Breast epithelium (tissue), 4 donors: ENCODE measurements at regions not wholly inside any gene's neighbourhood (a gene's known extent, or its start where the extent isn't known, plus 50 kb on each side); places are given as distances from the start of the nearest gene placed in this dataset.
"Not testable (repeated sequence)": the region's sequence is repeated elsewhere in the genome, so short reads cannot be mapped to it uniquely, and the experiment has no call there.

Source experiments
- DNase-seq, 2 donors: peaks; one replicate each; pipeline ENCODE4 v3.0.0-alpha.2; 2019; ENCODE audit warnings: low spot score in 2 of 2
- H3K27ac ChIP-seq, 2 donors: fragments of 200-600 bp; sonication (generic) in 1 of 2; one replicate each; pipeline ENCODE4 v1.5.1; 2016 to 2019; ENCODE audit warnings: mild to moderate bottlenecking in 1 of 2
- H3K27me3 ChIP-seq, 2 donors: fragments of 200-600 bp; sonication (generic) in 1 of 2; one replicate each; pipeline versions ENCODE4 v1.5.1 to v1.6.0; 2017 to 2019; ENCODE audit warnings: control low read depth in 1 of 2, mild to moderate bottlenecking in 1 of 2
- H3K36me3 ChIP-seq: fragments of 200-600 bp; one replicate; pipeline ENCODE4 v1.5.1; 2019
- H3K4me1 ChIP-seq, 2 donors: fragments of 200-600 bp; sonication (generic); one replicate each; pipeline ENCODE4 v1.5.1; 2016 to 2019; ENCODE audit warnings: control low read depth in 1 of 2
- H3K4me3 ChIP-seq, 3 donors: fragments of 200-600 bp; sonication (generic); 1 replicate in 2 of 3; 2 replicates in 1 of 3; pipeline ENCODE4 v1.5.1; 2016 to 2019; ENCODE audit warnings: mild to moderate bottlenecking in 3 of 3, moderate library complexity in 2 of 3
- H3K9me3 ChIP-seq, 2 donors: fragments of 200-600 bp; sonication (generic) in 1 of 2; one replicate each; pipeline ENCODE4 v1.5.1; 2016 to 2019; ENCODE audit warnings: control low read depth in 1 of 2
- POLR2A ChIP-seq: fragments of 450-650 bp; IDR thresholded peaks from one replicate; pipeline ENCODE4 v1.6.1; 2016; ENCODE audit warnings: antibody characterized with exemption, mild to moderate bottlenecking, moderate library complexity
- POLR2AphosphoS5 ChIP-seq, 3 donors: sonication (generic); formaldehyde crosslinking; IDR thresholded peaks; one replicate each; pipeline ENCODE4 v1.6.1; 2017; ENCODE audit warnings: antibody characterized with exemption in 3 of 3
- intact Hi-C: fragments of 100-400 bp; cut with DNase I; formaldehyde crosslinking; loops from one replicate; pipeline ENCODE4 v1.15.1; 2023; ENCODE audit warnings: low total_unique reads
- TF ChIP-seq, protein P1 (sequence below), 3 donors: fragments of 450-650 bp; IDR thresholded peaks; one replicate each; pipeline ENCODE4 v1.5.1; 2016 to 2017; ENCODE audit warnings: antibody characterized with exemption in 3 of 3, mild to moderate bottlenecking in 3 of 3, moderate library complexity in 3 of 3

DNA sequence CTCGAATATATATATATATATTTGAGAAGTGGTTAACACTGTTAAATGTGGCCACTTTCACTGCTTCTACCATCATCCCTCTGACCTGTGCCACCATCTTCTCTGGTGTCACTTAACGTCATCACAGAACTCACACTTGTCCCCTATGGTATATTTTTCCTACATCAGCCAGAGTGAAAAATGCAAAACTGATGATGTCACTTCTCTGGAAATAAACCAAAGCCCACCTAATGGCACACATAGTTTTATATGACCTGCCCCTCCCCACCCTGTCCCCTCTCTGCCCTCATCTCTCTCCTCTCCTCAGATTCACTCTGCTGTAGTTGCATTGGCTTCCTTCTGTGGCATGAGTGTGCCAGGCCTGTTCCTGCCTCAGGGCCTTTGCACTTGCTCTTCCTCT lies 63.9 kb upstream of the IFNGR1 start:
- no peaks in the 10 kb centered on the region for H3K4me1 ChIP-seq
- no peak for DNase-seq
- intact Hi-C loops, result no loop called here

GRCh38 chr6:137282254-137282653 lies 63.1 kb upstream of the IFNGR1 start:
- intact Hi-C loops, result no loop called here
- Histone ChIP-seq H3K27ac (no peak overlapping the region), H3K27me3 (no peaks in the 10 kb centered on the region), H3K36me3 (no peaks in the 10 kb centered on the region), H3K9me3 (no peaks in the 10 kb centered on the region), H3K4me1 (no peaks in the 10 kb centered on the region), H3K4me3 (no peak overlapping the region)
- TF ChIP-seq POLR2A (no peak), POLR2AphosphoS5 (IDR thresholded peaks at IDR 0.05) (no peak)
- TF ChIP-seq, protein P1, sequence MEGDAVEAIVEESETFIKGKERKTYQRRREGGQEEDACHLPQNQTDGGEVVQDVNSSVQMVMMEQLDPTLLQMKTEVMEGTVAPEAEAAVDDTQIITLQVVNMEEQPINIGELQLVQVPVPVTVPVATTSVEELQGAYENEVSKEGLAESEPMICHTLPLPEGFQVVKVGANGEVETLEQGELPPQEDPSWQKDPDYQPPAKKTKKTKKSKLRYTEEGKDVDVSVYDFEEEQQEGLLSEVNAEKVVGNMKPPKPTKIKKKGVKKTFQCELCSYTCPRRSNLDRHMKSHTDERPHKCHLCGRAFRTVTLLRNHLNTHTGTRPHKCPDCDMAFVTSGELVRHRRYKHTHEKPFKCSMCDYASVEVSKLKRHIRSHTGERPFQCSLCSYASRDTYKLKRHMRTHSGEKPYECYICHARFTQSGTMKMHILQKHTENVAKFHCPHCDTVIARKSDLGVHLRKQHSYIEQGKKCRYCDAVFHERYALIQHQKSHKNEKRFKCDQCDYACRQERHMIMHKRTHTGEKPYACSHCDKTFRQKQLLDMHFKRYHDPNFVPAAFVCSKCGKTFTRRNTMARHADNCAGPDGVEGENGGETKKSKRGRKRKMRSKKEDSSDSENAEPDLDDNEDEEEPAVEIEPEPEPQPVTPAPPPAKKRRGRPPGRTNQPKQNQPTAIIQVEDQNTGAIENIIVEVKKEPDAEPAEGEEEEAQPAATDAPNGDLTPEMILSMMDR (IDR thresholded peaks at IDR 0.05), result no peak
- no peak for DNase-seq

More for the DNA sequence above, 63.9 kb upstream of the IFNGR1 start:
- TF ChIP-seq, protein P1 (IDR thresholded peaks at IDR 0.05), result no peak
- TF ChIP-seq POLR2A (no peak), POLR2AphosphoS5 (IDR thresholded peaks at IDR 0.05) (no peak)
- H3K36me3 ChIP-seq, result no peaks in the 10 kb centered on the region
- no peaks in the 10 kb centered on the region for H3K27me3 ChIP-seq
- no peaks in the 10 kb centered on the region for H3K9me3 ChIP-seq
- no peak overlapping the region for H3K4me3 ChIP-seq
- no peak overlapping the region for H3K27ac ChIP-seq

- H3K27me3 ChIP-seq, H3K9me3 ChIP-seq, DNase-seq, H3K4me3 ChIP-seq, H3K36me3 ChIP-seq, H3K4me1 ChIP-seq, H3K27ac ChIP-seq, intact Hi-C loops: not testable (repeated sequence)
Observed at GRCh38 chr6:137279279-137279678, 60.1 kb upstream of the IFNGR1 start.

DNA sequence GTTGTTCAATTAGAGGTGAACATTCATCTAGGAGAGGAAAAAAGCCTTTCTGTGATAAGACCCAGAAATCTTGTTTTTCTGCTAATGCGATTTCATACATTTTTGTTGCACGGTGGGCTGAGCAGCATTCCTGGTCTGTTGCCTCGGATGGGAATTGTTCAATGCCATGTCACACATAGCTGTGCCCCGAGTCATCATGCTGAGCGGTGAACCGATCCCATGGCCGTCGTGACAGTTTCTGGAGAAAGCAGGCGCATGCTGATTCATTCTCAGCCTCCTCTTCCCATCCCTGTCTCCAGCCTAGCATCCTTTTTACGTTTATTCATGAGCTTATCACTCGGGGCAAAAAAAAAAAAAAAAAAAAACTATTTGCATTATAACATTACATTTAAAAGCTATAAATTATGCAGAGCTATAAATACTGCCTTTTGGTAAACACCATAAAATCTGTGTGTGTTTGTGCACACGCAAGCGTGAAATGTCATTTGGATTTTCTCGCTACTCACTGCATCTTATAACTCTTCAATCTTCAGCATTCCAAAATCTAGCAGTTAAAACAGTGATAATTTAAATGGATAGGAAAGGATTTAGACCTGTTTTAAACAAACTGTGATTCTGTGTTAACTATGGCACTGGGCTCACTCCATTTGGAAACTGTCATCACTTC lies 58.9 kb upstream of the IFNGR1 start:
- no peak for TF ChIP-seq POLR2AphosphoS5 (IDR thresholded peaks at IDR 0.05)
- TF ChIP-seq POLR2A, result no peak
- TF ChIP-seq, protein P1 (IDR thresholded peaks at IDR 0.05), result no peak
- H3K36me3 ChIP-seq, result peaks cover 4% of the 10 kb centered on the region
- no peak overlapping the region for H3K27ac ChIP-seq
- H3K4me3 ChIP-seq, result no peak overlapping the region
- intact Hi-C loops, result no loop called here
- no peaks in the 10 kb centered on the region for H3K27me3 ChIP-seq
- no peak for DNase-seq
- H3K4me1 ChIP-seq, result no peaks in the 10 kb centered on the region
- H3K9me3 ChIP-seq, result no peaks in the 10 kb centered on the region

DNA sequence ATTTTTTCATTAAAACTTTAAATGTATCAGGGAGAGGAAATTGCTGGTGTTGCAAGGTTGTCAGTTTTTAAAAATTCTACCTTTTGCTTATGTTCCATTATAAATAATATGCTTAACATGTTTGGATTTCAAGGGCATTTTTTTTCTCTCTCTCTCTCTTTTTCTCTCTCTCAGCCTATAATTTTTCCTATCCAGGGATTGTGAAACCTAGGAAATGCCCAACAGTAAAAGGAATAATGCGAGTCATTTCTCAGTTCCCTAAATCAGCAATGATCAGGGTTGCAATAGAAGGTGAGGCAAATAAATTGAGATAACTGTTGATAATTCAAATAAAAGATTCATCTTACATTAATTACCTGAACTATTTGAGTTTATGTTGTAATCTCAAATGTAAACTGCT lies 53.2 kb upstream of the IFNGR1 start:
- no peaks in the 10 kb centered on the region for H3K27me3 ChIP-seq
- H3K27ac ChIP-seq, result no peak overlapping the region
- H3K36me3 ChIP-seq, result peaks cover 4% of the 10 kb centered on the region
- H3K4me3 ChIP-seq, result no peak overlapping the region
- TF ChIP-seq, protein P1 (IDR thresholded peaks at IDR 0.05), result no peak
- TF ChIP-seq POLR2A (no peak), POLR2AphosphoS5 (IDR thresholded peaks at IDR 0.05) (no peak)
- no peak for DNase-seq
- intact Hi-C loops, result no loop called here
- H3K9me3 ChIP-seq, result no peaks in the 10 kb centered on the region
- no peaks in the 10 kb centered on the region for H3K4me1 ChIP-seq
